AG09319 (cell line): ENCODE measurements at regions not wholly inside any gene's neighbourhood (a gene's known extent, or its start where the extent isn't known, plus 50 kb on each side); places are given as distances from the start of the nearest gene placed in this dataset.

ENCODE experiments used
- DNase-seq: peaks from one replicate; pipeline ENCODE4 v3.0.0-alpha.2; 2010; ENCODE audit warnings: low read depth; ENCODE audit errors: extremely low read depth
- TF ChIP-seq, protein P1 (sequence below): IDR thresholded peaks from 2 replicates; pipeline ENCODE4 v1.5.1; 2011; ENCODE audit warnings: low read depth, mild to moderate bottlenecking, inconsistent platforms, low read length, moderate library complexity

DNA sequence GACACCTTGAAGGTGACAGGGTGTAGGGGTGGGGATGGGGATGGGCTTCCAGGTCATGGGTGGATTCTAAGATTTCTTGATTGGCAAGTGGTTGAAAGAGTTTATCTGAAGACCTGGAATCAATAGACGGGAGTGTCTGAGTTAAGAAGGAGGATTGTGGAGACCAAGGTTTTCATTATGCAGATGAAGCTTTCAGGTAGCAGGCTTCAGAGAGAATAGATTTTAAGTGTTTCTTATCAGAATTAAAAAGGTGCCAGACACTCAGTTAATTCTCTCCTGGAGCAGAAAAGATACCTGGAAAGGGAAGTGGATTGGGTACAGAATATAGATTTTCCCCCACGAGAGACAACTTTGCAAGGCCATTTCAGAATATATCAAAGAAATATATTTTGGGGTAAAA lies 211.7 kb upstream of the PRICKLE1 start:
- no peak for DNase-seq
- TF ChIP-seq, protein P1, sequence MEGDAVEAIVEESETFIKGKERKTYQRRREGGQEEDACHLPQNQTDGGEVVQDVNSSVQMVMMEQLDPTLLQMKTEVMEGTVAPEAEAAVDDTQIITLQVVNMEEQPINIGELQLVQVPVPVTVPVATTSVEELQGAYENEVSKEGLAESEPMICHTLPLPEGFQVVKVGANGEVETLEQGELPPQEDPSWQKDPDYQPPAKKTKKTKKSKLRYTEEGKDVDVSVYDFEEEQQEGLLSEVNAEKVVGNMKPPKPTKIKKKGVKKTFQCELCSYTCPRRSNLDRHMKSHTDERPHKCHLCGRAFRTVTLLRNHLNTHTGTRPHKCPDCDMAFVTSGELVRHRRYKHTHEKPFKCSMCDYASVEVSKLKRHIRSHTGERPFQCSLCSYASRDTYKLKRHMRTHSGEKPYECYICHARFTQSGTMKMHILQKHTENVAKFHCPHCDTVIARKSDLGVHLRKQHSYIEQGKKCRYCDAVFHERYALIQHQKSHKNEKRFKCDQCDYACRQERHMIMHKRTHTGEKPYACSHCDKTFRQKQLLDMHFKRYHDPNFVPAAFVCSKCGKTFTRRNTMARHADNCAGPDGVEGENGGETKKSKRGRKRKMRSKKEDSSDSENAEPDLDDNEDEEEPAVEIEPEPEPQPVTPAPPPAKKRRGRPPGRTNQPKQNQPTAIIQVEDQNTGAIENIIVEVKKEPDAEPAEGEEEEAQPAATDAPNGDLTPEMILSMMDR, result no peak

DNA sequence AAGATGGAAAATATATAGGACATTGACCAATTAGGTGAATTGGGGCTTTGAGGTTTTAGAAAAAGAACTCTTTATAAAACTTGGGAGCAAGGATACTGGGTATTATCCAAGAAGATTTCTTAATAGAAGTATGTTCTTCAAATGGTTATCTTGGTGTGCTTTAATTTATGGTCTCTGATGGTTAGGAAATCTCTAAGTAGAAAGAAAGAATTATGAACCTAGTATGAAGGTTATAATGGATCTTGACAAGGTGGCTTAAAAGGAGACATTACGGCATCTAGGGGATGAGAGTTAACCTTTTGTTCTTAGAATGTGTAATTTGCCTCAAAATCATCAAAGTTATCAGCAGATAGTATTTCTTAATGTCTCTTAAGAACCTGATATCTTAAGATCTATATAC lies 210.4 kb upstream of the PRICKLE1 start:
- TF ChIP-seq, protein P1, result no peak
- DNase-seq, result no peak

DNA sequence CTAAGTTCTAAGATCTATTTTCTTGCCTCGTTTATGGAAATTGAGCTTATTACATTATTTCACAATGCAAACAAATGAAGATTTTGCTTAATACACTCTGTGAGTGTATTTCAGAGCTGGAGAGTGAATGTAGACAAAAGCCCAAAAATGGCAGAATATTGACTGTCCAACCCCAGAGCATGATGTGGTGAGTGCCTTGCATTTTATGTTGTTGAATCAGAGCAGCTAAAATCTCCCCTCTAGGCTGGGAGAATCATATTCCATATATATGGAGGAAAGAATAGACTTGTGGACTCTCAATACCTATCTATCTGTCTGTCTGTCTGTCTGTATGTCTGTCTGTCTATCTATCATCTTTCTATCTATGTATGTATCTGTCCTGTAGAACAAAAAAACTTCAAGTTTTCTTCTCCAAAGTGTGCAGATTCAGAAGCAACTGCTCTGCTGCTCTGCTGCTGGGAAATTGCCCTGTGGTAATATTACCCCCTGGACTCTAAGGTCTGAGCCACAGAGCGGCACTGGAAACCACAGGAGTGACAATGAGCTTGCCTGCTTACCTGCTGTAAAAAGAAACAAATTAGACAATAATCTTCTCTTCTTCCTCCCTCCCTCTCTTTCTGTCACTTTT lies 209.4 kb upstream of the PRICKLE1 start:
- TF ChIP-seq, protein P1, result no peak
- DNase-seq, result no peak

DNA sequence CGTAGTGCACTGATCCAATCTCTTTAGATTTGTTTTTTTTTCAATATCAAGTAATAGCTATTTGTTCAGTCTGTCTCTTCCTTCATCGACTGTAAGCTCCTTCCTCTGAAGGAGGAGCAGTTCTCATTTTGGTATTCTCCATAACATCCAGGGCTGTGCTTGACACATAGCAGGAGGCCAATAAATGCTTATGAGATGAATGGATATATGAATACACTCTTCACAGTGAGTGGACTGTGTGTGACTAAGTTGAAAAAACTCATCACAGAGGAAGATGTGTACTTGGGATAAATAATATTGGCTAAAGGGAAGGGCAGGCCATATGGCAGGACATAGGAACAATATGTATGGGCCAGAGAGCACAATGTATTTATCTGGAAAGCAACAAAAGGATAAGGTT lies 205.3 kb upstream of the PRICKLE1 start:
- DNase-seq, result no peak
- TF ChIP-seq, protein P1, result no peak

DNA sequence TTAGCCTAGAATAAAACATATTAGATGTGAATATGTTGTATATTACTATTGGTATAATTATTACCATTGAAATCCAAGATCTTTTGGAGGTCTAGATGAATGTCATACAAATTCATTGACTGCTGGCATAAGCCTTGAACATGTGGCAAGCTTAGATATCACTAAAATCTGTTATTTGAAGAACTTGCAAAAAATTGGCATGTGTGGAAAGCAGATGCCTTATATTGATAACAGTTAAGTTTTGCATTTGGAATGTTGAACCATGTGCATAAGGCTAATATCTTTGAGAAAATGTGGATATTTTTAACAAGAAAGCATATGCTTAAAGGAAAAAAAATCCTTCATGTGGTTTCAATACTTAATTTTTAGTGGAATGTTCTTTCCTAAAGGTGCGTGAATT lies 203.6 kb upstream of the PRICKLE1 start:
- TF ChIP-seq, protein P1, result no peak
- no peak for DNase-seq

DNA sequence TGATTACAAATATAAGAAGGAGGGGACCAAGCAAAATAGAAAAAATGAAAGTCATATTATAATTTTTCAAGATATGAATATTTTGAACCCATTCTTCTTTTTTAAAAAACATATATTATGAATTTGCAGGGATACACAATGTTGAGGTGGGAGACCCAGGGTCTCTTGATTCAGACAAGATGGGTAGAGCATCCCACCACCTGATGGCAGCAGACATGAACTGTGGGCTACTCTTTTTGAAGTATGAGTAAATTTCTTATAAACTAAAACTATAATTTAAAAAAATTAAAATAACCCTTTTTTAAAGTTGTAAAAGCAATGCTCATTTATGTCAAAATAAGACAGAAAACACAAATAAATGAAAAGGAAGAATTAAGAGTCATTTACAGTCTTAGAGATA lies 202.7 kb upstream of the PRICKLE1 start:
- TF ChIP-seq, protein P1, result no peak
- no peak for DNase-seq

DNA sequence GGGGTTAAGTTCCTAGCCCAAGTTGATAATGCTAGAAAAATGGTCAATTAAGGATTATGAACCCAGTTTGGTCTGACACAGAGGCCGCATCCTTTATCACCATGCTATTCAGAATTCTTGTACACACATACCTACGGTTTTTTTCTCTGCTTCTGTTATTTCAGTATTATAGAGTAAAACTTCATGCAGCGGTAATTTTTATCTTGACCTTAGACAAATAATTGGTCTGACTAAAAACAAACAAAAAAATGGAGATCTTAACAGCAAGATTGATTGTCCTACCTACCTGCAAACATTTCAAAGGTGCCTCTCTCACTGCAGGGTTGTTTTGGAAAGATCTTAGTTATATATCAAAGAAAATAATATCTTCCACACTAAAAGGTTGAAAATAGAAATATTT lies 201.9 kb upstream of the PRICKLE1 start:
- DNase-seq, result no peak
- TF ChIP-seq, protein P1, result no peak
